ENCODE measurements at regions not wholly inside any gene's neighbourhood (a gene's known extent, or its start where the extent isn't known, plus 50 kb on each side); places are given as distances from the start of the nearest gene placed in this dataset.

- no peak for DNase-seq (ENCODE audit: low read depth in 1 of 2, low spot score in 1 of 2)
- no peak for TF ChIP-seq JUND (IDR thresholded peaks at IDR 0.05; ENCODE audit: low read depth)
- in situ Hi-C loops (cut with HindIII; ENCODE audit: low pct_unique_long_range_greater_than_20kb, low sequenced_read_pairs): no loop called here
Measured at GRCh38 chr14:66066981-66067776, 419.0 kb upstream of the CCDC196 start.

- in situ Hi-C loops (cut with HindIII; ENCODE audit: low pct_unique_long_range_greater_than_20kb, low sequenced_read_pairs): no loop called here
- TF ChIP-seq JUND (IDR thresholded peaks at IDR 0.05; ENCODE audit: low read depth): no peak
- no peak for DNase-seq (ENCODE audit: low read depth in 1 of 2, low spot score in 1 of 2)
Measured at GRCh38 chr14:66069036-66069435, 417.1 kb upstream of the CCDC196 start.

GRCh38 chr14:66069830-66070541 is 416.2 kb upstream of the CCDC196 start:
- peak; percentile 21 to 38 for DNase-seq (ENCODE audit: low read depth in 1 of 2, low spot score in 1 of 2)
- TF ChIP-seq JUND (IDR thresholded peaks at IDR 0.05; ENCODE audit: low read depth): no peak
- in situ Hi-C loops (cut with HindIII; ENCODE audit: low pct_unique_long_range_greater_than_20kb, low sequenced_read_pairs): no loop called here

- TF ChIP-seq JUND (IDR thresholded peaks at IDR 0.05; ENCODE audit: low read depth): no peak
- in situ Hi-C loops (cut with HindIII; ENCODE audit: low pct_unique_long_range_greater_than_20kb, low sequenced_read_pairs): no loop called here
Measured at GRCh38 chr14:66070542-66071319, 415.4 kb upstream of the CCDC196 start.

GRCh38 chr14:66072190-66073084 is 413.7 kb upstream of the CCDC196 start:
- no peak for TF ChIP-seq JUND (IDR thresholded peaks at IDR 0.05; ENCODE audit: low read depth)
- DNase-seq (ENCODE audit: low read depth in 1 of 2, low spot score in 1 of 2): no peak
- in situ Hi-C loops (cut with HindIII; ENCODE audit: low pct_unique_long_range_greater_than_20kb, low sequenced_read_pairs): no loop called here

More at GRCh38 chr14:66070542-66071319, 415.4 kb upstream of the CCDC196 start:
- peak; percentile 52 to 70 for DNase-seq (ENCODE audit: low read depth in 1 of 2, low spot score in 1 of 2)

- TF ChIP-seq JUND (IDR thresholded peaks at IDR 0.05; ENCODE audit: low read depth): no peak
- in situ Hi-C loops (cut with HindIII; ENCODE audit: low pct_unique_long_range_greater_than_20kb, low sequenced_read_pairs): no loop called here
- DNase-seq (ENCODE audit: low read depth in 1 of 2, low spot score in 1 of 2): no peak
Measured at GRCh38 chr14:66074537-66074936, 411.6 kb upstream of the CCDC196 start.

- in situ Hi-C loops (cut with HindIII; ENCODE audit: low pct_unique_long_range_greater_than_20kb, low sequenced_read_pairs): no loop called here
- no peak for DNase-seq (ENCODE audit: low read depth in 1 of 2, low spot score in 1 of 2)
- no peak for TF ChIP-seq JUND (IDR thresholded peaks at IDR 0.05; ENCODE audit: low read depth)
Measured at GRCh38 chr14:66076176-66076575, 410.0 kb upstream of the CCDC196 start.

GRCh38 chr14:66078006-66078405 is 408.2 kb upstream of the CCDC196 start:
- no peak for TF ChIP-seq JUND (IDR thresholded peaks at IDR 0.05; ENCODE audit: low read depth)
- no peak for DNase-seq (ENCODE audit: low read depth in 1 of 2, low spot score in 1 of 2)
- in situ Hi-C loops (cut with HindIII; ENCODE audit: low pct_unique_long_range_greater_than_20kb, low sequenced_read_pairs): no loop called here

GRCh38 chr14:66081594-66082376 is 404.4 kb upstream of the CCDC196 start:
- TF ChIP-seq JUND (IDR thresholded peaks at IDR 0.05; ENCODE audit: low read depth): no peak
- in situ Hi-C loops (cut with HindIII; ENCODE audit: low pct_unique_long_range_greater_than_20kb, low sequenced_read_pairs): no loop called here
- DNase-seq (ENCODE audit: low read depth in 1 of 2, low spot score in 1 of 2): no peak

- no peak for DNase-seq (ENCODE audit: low read depth in 1 of 2, low spot score in 1 of 2)
- TF ChIP-seq JUND (IDR thresholded peaks at IDR 0.05; ENCODE audit: low read depth): no peak
- in situ Hi-C loops (cut with HindIII; ENCODE audit: low pct_unique_long_range_greater_than_20kb, low sequenced_read_pairs): no loop called here
Measured at GRCh38 chr14:66085224-66085623, 400.9 kb upstream of the CCDC196 start.

- in situ Hi-C loops (cut with HindIII; ENCODE audit: low pct_unique_long_range_greater_than_20kb, low sequenced_read_pairs): no loop called here
- no peak for TF ChIP-seq JUND (IDR thresholded peaks at IDR 0.05; ENCODE audit: low read depth)
- DNase-seq (ENCODE audit: low read depth in 1 of 2, low spot score in 1 of 2): no peak
Measured at GRCh38 chr14:66085665-66086064, 400.5 kb upstream of the CCDC196 start.
